Limb (tissue), 2 donors: ENCODE measurements at regions not wholly inside any gene's neighbourhood (a gene's known extent, or its start where the extent isn't known, plus 50 kb on each side); places are given as distances from the start of the nearest gene placed in this dataset.
"Not testable (repeated sequence)": the region's sequence is repeated elsewhere in the genome, so short reads cannot be mapped to it uniquely, and the experiment has no call there.

Experiments used
- DNase-seq, 2 donors: peaks; one replicate each; pipeline ENCODE4 v3.0.0-alpha.2; 2016; ENCODE audit errors: extremely low spot score in 2 of 2

- DNase-seq = no peak
These were observed 72.2 kb downstream of the CRLF2 start for GRCh38 chrX:1140236-1140681.

DNA sequence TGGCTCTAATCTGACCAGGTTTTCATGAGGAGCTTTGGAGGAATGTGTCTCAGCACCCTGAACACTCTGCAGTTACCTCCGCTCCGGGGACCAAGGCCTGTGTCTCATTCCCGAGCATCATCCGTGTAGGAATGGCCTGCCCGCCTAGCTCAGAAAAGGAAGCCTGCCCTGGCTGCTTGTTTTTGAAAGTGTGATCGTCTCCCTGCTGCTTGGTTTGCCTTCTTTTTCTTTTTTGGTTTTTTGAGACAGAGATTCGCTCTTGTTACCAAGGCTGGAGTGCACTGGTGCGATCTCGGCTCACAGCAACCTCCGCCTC is 73.3 kb downstream of the CRLF2 start:
- DNase-seq = no peak

GRCh38 chrX:1138476-1139184 is 73.8 kb downstream of the CRLF2 start:
- no peak for DNase-seq

DNA sequence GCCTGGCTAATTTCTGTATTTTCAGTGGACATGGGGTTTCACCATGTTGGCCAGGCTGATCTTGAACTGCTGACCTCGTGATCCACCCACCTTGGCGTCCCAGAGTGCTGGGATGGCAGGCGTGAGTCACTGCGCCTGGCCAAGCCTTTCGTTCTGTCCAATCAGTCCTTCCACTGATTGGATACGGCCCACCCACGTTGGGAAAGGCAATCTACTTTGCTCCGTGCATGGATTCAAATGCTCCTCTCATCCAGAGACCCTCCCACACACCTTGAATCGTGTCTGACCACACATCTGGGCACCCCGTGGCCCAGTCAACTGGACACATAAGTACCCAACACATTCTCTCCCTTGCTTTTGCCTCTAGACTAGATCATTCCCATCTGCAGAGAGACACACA is 74.9 kb downstream of the CRLF2 start:
- DNase-seq = no peak

- DNase-seq = not testable (repeated sequence)
These were observed 75.9 kb downstream of the CRLF2 start for GRCh38 chrX:1136582-1136981.

DNA sequence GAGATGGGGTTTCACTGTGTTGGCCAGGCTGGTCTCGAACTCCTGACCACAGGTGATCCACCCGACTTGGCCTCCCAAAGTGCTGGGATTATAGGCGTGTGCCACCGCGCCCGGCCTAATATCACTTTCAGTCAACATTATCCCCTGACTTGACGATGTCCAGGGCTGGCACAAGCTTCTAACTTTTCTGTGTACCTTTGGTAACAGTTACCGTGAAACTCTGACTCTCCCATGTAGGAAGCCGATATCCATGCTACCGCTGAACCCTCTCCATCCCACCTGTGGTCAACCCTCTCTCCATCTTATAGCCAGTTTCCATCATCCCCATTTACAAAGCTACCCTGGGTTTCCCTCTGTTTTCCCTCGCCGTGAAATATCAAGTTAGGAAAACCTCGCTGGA is 77.5 kb downstream of the CRLF2 start:
- DNase-seq = no peak

DNA sequence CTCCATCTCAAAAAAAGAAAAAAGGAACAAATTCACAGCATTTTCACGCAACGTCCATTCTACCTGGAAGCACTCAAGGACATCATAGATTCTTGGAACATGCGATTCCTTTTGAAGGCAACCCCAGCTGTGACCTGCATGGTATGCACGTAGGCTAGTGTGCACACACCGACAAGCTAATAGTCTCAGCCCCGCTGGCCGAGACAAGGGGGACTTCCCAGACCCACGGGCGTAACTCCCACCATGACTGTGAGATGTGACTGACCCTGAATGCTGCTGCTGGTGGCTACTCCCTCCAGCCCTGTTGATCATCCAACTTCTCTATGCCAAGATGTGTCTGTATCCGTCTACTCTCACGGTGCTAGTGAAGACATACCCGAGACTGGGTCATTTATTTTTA is 78.3 kb downstream of the CRLF2 start:
- DNase-seq = no peak

- no peak for DNase-seq
These were observed 85.7 kb downstream of the CRLF2 start for GRCh38 chrX:1126738-1127137.

DNA sequence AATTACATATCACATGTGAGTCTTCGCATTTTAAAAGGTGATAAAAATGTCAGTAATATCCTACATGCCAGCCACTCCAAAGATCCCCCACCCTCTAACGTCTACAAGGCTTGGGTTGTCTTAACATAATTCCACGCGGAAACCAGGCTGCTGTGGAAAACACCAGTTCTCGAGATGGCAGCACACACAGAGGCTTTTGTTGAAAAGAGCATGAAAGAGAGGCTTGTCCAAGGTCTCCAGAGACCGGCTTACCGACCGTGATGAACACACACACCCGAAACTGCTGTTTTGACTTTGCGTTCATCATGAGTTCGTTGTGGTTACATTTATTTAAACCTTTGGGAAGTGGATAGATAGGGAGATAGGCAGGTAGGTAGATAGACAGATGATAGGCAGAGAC is 87.9 kb downstream of the CRLF2 start:
- no peak for DNase-seq

- not testable (repeated sequence) for DNase-seq
These were observed 89.6 kb downstream of the CRLF2 start for GRCh38 chrX:1122851-1123250.

DNA sequence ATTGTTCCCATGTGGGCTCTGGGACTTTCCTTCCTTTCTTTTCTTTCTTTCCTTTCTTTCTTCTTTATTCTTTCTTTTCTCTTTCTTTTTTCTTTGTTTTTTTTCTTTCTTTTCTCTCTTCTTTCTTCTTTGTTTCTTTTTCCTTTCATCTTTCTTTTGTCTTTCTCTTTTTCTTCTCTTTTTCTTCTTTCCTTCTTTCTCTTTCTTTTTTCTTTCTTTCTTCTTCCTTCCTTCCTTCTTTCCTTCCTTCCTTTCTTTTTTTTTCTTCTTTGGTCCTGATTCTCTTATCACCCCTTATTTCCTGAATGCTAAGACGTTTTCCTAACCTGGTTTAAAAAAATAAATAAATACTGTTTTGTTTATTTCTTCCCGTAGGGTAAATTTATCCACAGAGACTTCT is 93.2 kb downstream of the CRLF2 start:
- DNase-seq = no peak

- DNase-seq = peak in 1 of 2 donors; percentile 10
These were observed 93.8 kb downstream of the CRLF2 start for GRCh38 chrX:1118572-1119199.

DNA sequence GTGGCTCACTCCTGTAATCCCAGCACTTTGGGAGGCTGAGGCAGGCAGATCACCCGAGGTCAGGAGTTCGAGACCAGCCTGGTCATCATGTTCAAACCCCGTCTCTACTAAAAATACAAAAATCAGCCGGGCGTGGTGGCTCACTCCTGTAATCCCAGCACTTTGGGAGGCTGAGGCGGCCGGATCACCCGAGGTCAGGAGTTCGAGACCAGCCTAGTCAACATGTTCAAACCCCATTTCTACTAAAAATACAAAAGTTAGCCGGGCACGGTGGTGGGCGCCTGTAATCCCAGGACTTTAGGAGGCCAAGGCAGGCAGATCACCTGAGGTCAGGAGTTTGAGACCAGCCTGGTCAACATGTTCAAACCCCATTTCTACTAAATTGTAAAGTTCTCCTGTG is 97.0 kb downstream of the CRLF2 start:
- not testable (repeated sequence) for DNase-seq

DNA sequence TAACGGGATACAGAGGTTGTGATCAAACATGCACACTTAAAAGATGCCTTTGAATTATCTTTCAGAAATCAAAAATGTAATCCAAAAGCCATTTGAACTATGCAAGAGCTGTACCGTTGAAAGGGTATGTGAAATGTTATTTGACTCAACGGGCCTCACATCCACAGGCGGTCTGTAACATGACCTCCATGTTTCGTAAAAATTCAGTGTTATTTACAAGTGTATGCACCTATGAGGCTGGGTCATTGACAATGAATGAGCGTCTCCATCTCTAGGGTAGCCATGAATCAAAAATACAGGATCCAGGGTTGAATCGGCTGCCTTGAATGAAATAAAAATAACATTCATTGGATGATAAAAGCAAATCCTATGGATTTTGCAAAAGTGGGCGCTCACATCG is 100.1 kb downstream of the CRLF2 start:
- no peak for DNase-seq

DNA sequence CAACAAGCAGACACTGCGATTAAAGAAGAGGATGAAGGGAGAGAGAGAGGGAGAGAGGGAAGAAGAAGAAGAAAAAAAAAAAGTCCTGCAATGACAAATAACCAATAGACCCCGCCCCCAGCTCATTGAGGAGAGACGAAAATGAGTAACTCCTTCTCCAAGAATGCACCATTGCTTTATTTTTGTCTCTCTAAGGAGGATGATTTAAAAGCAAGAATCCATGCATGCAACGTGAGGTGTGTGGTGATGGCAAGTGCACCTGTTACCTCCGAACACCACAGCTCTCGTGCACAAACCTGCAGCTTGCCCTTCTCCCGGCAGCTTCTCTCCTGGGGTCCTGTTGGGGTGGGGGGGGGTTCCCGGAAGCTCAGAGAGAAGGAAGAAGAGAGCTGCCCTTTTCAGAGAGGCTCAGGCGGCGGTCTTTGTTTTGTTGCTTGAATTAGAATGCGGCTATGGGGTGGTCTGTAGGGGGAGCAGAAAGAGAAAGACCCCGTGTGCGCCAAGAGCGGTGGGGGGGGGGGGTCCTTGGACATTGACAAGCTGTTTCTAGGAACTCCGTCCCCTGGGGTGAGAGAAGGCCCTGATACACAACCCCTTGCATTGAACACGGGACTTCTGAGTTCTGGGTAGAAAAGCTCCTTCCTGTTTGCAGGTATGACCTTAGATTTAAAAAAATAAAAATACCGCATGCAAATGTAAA is 100.7 kb downstream of the CRLF2 start:
- peak in 1 of 2 donors; percentile 47 for DNase-seq

GRCh38 chrX:1109580-1110119 is 102.8 kb downstream of the CRLF2 start:
- DNase-seq = no peak

DNA sequence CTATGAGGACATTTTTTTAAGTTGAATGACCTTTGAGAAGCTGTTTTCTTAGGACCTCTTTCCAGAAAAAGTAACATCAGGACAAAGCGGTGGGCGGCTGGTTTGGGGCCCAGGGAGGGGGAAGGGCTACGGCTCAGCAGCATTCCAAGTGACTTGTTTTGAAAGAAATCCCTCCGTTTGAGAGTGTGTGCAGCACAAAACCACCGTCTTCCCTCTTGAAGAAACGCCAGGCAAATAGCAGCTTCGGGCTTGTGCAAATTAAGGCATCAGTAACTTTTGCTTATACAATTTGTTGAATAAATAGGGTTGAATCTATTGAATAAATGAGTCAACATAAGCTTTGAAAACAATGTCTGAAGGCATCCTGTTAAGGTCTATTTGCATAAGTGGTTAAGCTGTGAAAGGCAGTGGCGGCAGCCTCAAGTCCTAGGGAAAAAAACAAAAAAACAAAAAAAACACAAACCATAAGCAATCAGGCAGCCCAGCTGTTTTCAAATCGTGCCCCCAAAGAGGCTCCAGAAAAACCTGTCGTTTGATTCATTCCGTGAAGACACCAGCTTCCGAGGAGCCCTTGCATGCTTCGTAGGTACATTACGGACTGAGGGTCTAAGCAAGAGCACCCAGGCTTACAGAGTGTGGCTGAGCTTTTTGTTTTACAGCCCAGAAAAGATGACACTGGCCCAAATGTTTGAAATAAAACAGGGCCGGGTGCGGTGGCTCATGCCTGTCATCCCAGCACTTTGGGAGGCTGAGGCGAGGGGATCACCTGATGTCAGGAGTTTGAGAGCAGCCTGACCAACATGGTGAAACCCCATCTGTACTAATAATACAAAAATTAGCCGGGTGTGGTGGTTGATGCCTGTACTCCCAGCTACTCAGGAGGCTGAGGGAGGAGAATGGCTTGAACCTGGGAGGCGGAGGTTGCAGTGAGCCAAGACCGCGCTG is 103.7 kb downstream of the CRLF2 start:
- DNase-seq = peak in 1 of 2 donors; percentile 44

DNA sequence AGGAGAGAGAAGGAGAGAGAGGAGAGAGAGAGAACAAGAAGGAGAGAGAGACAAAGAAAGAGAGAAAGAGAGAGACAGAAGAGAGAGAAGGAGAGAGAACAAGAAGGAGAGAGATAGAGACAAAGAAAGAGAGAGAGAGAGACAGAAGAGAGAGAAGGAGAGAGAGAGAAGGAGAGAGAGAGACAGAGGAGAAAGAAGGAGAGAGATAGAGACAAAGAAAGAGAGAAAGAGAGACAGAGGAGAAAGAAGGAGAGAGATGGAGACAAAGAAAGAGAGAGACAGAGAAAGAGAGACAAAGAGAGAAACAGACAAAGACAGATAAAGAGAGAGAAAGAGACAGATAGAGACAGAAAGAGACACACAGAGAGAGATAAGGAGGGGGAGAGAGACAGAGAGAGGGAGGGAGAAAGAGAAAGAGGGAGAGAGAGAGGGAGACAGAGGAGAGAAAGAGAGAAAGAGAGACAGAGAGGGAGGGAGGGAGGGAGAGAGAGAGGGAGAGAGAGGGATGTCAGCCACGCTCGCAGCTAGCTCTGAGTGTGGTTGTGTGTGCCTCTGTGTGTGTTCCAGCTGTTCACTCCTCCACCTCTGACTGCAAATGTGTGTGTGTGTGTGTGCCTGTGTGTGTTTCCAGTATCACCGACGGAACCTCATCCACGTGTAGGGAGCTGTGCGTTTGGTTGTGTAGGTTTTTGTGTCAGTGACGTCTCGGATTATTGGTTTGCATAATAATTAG is 105.8 kb downstream of the CRLF2 start:
- peak in 1 of 2 donors; percentile 26 for DNase-seq

DNA sequence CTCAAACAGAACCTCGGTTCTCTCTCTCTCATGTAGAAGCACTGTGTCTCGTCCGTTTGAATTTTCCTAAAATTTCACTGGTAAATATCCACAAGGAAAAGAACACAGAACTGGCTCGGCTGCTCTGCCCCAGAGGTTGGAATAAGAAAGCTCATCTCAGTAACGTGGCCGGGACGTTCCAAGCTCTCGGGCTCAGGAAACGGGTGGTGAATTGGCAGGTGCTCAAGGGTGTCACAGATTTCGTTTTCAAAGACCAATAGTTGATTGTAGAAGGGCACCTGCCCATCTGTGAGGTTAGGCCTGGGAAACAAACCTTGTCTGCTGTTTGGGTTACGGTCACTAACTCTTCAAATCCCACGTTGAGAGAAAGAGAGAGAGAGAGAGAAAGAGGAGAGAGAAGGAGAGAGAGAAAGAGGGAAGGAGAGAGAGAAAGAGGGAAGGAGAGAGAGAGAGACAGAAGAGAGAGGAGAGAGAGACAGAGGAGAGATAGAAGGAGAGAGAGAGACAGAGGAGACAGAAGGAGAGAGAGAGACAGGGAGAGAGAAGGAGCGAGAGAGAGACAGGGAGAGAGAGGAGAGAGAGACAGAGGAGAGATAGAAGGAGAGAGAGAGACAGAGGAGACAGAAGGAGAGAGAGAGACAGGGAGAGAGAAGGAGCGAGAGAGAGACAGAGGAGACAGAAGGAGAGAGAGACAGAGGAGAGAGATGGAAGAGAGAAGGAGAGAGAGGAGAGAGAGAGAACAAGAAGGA is 106.6 kb downstream of the CRLF2 start:
- DNase-seq = no peak

- DNase-seq = not testable (repeated sequence)
These were observed 107.4 kb downstream of the CRLF2 start for GRCh38 chrX:1105031-1105430.
